ENCODE measurements at regions not wholly inside any gene's neighbourhood (a gene's known extent, or its start where the extent isn't known, plus 50 kb on each side); places are given as distances from the start of the nearest gene placed in this dataset.

- no peaks in the 10 kb centered on the region for H3K27me3 ChIP-seq (ENCODE audit: insufficient read depth, low read length)
- H3K27ac ChIP-seq (ENCODE audit: low read depth, low read length, poor library complexity, severe bottlenecking): no peak overlapping the region
- no peak overlapping the region for H3K4me3 ChIP-seq (ENCODE audit: low read depth, low read length, poor library complexity, severe bottlenecking)
- H4K20me1 ChIP-seq (ENCODE audit: insufficient read depth, low read length): no peaks in the 10 kb centered on the region
- TF ChIP-seq CTCF (IDR thresholded peaks at IDR 0.05; ENCODE audit: low read length) (no peak), EZH2 (IDR thresholded peaks at IDR 0.05; ENCODE audit: borderline replicate concordance, low read length) (no peak)
- H3K79me2 ChIP-seq (ENCODE audit: insufficient read depth, low read length): no peaks in the 10 kb centered on the region
- H3F3A ChIP-seq (ENCODE audit: insufficient read depth, low read length): no peaks in the 10 kb centered on the region
- H3K9me2 ChIP-seq (ENCODE audit: low read depth, low read length): no peaks in the 10 kb centered on the region
- H3K9me3 ChIP-seq (ENCODE audit: low read length): no peaks in the 10 kb centered on the region
- H3K4me1 ChIP-seq (ENCODE audit: insufficient read depth, low read length, severe bottlenecking): no peaks in the 10 kb centered on the region
- no peaks in the 10 kb centered on the region for H3K36me3 ChIP-seq (ENCODE audit: insufficient read depth, low read length)
- no peak overlapping the region for H3K4me2 ChIP-seq (ENCODE audit: low read length)
- H2AFZ ChIP-seq (ENCODE audit: low read length): no peak overlapping the region
- H3K9ac ChIP-seq (ENCODE audit: low read length): no peak overlapping the region
Measured at GRCh38 chr12:115396567-115396966, 712.6 kb upstream of the TBX3 start.

DNA sequence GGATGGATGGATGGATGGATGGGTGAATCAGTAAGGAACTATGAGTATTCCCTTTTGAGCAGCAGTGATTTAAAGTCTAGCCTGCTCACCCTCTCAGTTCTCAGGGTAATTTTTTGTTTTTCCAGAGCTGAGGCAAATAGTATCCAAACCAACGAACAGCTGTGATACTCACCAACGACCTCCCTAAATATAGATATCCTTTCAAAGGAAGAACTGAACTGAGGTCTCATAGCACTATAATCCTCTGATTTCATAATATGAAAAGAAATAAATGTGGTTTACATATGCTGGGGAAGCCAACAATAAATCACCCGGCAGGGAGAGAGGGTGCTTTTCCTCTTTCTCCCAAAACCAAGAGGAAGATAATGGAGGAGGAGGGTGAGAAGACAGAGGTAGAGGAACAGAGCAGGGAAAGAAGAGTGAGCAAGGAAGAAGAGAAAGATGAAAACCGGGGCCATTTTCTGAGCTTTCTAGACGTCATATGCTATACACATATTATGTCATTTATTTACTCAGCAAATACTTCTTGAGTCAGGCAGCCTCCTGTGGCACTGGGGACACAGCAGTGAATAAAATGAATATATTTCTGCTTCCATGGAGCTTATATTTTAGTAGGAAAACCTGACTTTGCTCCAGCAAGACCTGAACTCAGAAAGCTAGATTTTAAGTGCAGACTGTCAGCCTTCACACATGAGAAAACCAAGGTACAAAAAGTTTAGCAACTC is 710.7 kb upstream of the TBX3 start:
- Histone ChIP-seq H3K4me1 (ENCODE audit: insufficient read depth, low read length, severe bottlenecking) (no peaks in the 10 kb centered on the region), H3K9me2 (ENCODE audit: low read depth, low read length) (no peaks in the 10 kb centered on the region), H3F3A (ENCODE audit: insufficient read depth, low read length) (no peaks in the 10 kb centered on the region), H4K20me1 (ENCODE audit: insufficient read depth, low read length) (no peaks in the 10 kb centered on the region), H3K79me2 (ENCODE audit: insufficient read depth, low read length) (no peaks in the 10 kb centered on the region), H3K27ac (ENCODE audit: low read depth, low read length, poor library complexity, severe bottlenecking) (no peak overlapping the region), H3K27me3 (ENCODE audit: insufficient read depth, low read length) (no peaks in the 10 kb centered on the region), H3K36me3 (ENCODE audit: insufficient read depth, low read length) (no peaks in the 10 kb centered on the region), H2AFZ (ENCODE audit: low read length) (no peak overlapping the region), H3K9me3 (ENCODE audit: low read length) (no peaks in the 10 kb centered on the region), H3K4me3 (ENCODE audit: low read depth, low read length, poor library complexity, severe bottlenecking) (no peak overlapping the region), H3K4me2 (ENCODE audit: low read length) (no peak overlapping the region), H3K9ac (ENCODE audit: low read length) (no peak overlapping the region)
- TF ChIP-seq CTCF (IDR thresholded peaks at IDR 0.05; ENCODE audit: low read length) (no peak), EZH2 (IDR thresholded peaks at IDR 0.05; ENCODE audit: borderline replicate concordance, low read length) (no peak)

DNA sequence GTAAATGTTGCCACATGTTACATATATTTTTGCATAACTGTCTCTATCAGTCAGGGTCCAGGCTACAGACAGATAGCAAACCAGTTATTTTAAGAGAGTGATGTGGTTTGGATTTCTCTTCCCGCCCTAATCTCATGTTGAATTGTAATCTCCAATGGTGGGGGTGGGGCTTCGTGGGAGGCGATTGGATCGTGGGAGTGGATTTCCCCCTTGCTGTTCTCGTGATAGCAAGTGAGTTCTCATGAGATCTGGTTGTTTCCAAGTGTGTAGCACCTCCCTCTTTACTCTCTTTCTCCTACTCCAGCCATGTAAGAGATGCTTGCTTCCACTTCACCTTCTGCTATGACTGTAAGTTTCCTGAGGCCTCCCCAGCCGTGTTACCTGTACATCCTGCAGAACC is 704.2 kb upstream of the TBX3 start:
- Histone ChIP-seq H3K9me3 (ENCODE audit: low read length) (no peaks in the 10 kb centered on the region), H3K9ac (ENCODE audit: low read length) (no peak overlapping the region), H3K4me1 (ENCODE audit: insufficient read depth, low read length, severe bottlenecking) (no peaks in the 10 kb centered on the region), H3K4me3 (ENCODE audit: low read depth, low read length, poor library complexity, severe bottlenecking) (no peak overlapping the region), H3F3A (ENCODE audit: insufficient read depth, low read length) (no peaks in the 10 kb centered on the region), H2AFZ (ENCODE audit: low read length) (no peak overlapping the region), H3K79me2 (ENCODE audit: insufficient read depth, low read length) (no peaks in the 10 kb centered on the region), H3K36me3 (ENCODE audit: insufficient read depth, low read length) (no peaks in the 10 kb centered on the region), H4K20me1 (ENCODE audit: insufficient read depth, low read length) (no peaks in the 10 kb centered on the region), H3K27me3 (ENCODE audit: insufficient read depth, low read length) (no peaks in the 10 kb centered on the region), H3K9me2 (ENCODE audit: low read depth, low read length) (no peaks in the 10 kb centered on the region), H3K27ac (ENCODE audit: low read depth, low read length, poor library complexity, severe bottlenecking) (no peak overlapping the region), H3K4me2 (ENCODE audit: low read length) (no peak overlapping the region)
- TF ChIP-seq CTCF (IDR thresholded peaks at IDR 0.05; ENCODE audit: low read length) (no peak), EZH2 (IDR thresholded peaks at IDR 0.05; ENCODE audit: borderline replicate concordance, low read length) (no peak)

All from OCI-LY1 (cell line).